ENCODE measurements at regions not wholly inside any gene's neighbourhood (a gene's known extent, or its start where the extent isn't known, plus 50 kb on each side); places are given as distances from the start of the nearest gene placed in this dataset.
"Not testable (repeated sequence)": the region's sequence is repeated elsewhere in the genome, so short reads cannot be mapped to it uniquely, and the experiment has no call there.

DNA sequence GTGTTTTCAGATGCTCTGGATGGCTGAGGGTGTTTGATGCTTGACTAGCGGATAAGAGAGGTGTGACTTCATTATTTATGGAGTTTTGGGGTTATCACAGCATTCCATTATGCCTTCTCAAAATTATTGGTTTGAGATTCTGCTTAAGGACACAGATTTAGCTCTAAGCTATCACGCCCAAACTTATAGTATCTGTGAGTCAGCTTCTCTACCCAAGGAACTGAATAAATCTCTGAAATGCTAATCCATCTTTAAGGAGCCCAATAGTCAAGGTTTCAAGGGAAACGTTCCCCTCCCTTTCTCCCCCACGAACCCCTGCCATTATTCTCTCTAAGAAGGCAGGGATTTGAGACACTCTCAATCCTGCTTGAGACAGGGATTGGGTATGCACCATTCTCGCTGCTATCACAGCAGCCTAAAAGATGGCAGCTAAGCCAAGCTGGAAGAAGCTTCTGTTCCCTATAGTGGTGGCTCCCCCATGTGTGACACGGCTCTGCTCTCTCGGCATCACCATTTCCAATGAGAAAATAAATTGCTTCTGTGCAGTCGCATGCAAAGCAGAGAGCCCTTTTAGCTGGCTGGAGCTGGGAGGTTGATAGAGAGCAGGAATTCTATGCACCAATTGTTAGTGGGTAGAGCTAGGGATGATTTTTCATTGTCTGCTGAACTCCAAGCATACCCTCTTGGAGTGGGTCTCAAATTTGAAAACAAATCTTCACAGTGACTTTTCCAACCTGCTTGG lies 151.1 kb downstream of the IL20RB start:
- in situ Hi-C loops (cut with MboI; ENCODE audit: low pct_unique_long_range_greater_than_20kb, low sequenced_read_pairs) = no loop called here
- no peak for DNase-seq

DNA sequence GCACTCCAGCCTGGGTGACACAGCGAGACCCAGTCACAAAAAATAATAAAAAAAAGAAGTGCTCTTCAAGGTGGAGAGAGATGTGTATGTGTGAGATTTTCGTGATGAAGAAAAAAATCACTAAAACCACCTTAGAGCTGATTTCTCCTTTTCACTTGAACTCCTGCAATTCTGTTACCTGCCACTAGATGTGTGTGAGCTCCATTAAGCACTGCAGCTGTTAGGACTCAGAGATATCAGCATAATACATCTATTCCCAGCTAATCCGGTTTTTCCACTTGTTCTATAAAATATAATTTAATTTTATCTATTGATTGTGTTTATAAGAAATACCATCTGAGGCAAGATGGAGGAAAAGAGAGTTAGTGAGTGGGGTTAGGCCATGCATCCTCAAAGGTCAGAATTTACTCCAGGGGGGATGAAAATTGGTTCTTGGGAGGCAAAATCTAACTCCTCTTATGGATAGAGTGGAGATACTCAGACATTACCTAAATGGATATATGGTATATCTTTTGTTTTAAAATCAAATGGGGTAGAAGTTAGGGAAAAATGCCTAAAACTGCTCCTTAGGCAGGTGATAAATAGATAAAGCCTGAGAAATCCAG lies 152.7 kb downstream of the IL20RB start:
- in situ Hi-C loops (cut with MboI; ENCODE audit: low pct_unique_long_range_greater_than_20kb, low sequenced_read_pairs) = no loop called here
- DNase-seq = peak; percentile 31

- in situ Hi-C loops (cut with MboI; ENCODE audit: low pct_unique_long_range_greater_than_20kb, low sequenced_read_pairs) = no loop called here
These were observed 153.7 kb downstream of the IL20RB start for GRCh38 chr3:137111497-137111896.

DNA sequence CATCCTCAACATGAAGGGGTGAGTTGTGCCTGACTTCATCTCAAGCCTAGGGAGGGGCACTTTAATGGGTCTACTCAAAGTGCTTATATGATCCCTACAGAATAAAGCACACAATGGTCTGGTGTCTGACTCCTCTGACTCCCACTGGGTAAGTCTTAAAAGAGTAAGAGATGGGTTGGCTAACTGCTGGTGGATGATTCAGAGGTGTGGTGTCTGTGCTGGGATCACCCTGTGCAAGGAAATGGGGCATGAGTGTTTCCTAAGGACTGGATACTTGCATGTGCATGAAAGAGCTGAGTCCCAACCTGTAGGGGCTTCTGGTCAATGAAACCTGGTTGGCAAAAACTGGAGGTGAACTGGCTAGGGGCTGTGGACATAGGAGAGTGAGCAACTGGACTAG lies 158.8 kb downstream of the IL20RB start:
- in situ Hi-C loops (cut with MboI; ENCODE audit: low pct_unique_long_range_greater_than_20kb, low sequenced_read_pairs) = no loop called here
- no peak for DNase-seq

More at GRCh38 chr3:137111497-137111896, 153.7 kb downstream of the IL20RB start:
- DNase-seq = no peak

DNA sequence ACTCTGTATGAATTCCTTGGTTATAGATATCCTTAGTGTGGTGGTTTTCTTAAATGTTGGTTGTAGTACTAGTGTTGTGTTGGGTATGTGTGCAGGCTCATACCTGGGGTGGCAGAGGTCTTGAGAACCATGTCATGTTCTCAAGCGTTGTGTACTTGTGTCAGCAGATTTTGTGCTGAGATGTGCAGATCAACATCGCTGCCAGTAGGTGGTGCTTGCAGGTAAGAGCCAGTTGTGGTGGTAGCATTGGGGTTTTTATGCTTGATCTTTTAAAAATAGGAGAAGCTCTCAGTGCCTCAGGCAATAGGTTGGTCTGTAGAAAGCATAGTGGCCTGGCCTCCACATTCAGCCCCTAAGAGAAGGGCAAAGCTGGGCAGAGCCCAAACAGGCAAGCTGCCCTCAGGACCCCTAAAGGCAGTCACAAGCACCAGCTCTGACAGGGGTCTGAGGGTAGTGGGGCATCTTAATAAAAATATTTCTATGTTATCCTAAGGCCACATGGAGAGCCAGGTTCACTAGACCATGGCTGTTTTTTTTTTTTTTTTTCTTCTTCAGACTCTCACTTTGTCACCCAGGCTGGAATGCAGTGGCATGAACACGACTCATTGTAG lies 164.0 kb downstream of the IL20RB start:
- in situ Hi-C loops (cut with MboI; ENCODE audit: low pct_unique_long_range_greater_than_20kb, low sequenced_read_pairs) = no loop called here

DNA sequence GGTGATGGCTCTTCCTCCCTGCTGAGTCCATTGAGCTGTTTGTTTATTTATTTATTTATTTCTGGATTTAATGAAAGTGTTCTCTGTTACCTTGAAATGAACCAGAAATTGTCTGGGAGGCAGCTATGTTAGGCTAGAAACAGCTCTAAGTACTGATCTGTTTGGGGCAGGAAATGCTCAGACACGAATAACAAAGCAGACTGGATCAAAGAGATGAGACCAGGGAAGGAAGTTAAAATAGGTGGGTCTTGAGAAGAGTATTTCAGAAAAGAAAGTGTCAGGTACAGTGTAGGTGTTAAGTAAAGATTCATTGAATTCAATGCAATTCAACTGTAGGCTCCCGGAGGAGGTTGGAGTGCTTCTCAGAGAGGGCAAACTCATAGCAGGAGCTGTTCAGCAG lies 173.3 kb downstream of the IL20RB start:
- DNase-seq = no peak
- in situ Hi-C loops (cut with MboI; ENCODE audit: low pct_unique_long_range_greater_than_20kb, low sequenced_read_pairs) = no loop called here

More for the DNA sequence above, 164.0 kb downstream of the IL20RB start:
- DNase-seq = peak; percentile 51

DNA sequence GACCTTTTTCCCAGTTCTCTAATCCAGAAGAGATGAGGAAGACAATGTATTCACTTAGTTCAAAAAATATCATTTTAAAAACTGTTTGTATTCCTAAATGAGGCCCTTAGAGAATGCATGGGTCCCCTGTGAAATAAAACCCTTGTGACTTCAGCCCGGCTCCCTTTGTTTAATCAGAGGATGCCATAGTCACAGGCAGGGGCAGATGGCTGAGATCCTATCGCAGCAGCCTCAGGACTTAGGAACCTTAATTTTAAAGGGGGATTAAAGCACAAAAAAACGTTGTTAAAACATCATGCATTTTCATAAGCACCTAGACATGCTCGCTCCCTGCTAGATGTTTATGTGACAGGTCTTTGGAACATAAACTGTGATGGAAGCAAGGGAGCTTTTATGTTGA lies 176.6 kb downstream of the IL20RB start:
- in situ Hi-C loops (cut with MboI; ENCODE audit: low pct_unique_long_range_greater_than_20kb, low sequenced_read_pairs) = no loop called here
- DNase-seq = no peak

DNA sequence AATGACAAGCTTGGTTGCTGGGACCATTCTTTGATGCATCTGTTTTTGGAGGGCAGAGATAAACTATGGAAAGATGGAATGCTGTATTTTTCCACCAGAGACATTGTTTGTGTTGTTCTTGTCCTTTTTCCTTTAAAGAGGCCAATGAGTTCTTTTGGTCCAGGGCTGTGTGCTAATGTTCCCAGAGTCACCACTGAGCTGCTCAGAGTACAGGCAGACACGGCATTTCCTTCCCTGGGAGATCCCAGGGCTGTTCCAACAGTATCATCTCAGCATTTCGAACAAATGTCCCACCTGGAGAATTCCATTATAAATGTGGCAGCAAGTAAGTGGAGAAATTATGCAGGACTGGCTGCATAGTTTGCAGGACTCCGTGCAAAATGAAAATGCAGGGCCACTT lies 190.6 kb downstream of the IL20RB start:
- DNase-seq = no peak
- in situ Hi-C loops (cut with MboI; ENCODE audit: low pct_unique_long_range_greater_than_20kb, low sequenced_read_pairs) = no loop called here

DNA sequence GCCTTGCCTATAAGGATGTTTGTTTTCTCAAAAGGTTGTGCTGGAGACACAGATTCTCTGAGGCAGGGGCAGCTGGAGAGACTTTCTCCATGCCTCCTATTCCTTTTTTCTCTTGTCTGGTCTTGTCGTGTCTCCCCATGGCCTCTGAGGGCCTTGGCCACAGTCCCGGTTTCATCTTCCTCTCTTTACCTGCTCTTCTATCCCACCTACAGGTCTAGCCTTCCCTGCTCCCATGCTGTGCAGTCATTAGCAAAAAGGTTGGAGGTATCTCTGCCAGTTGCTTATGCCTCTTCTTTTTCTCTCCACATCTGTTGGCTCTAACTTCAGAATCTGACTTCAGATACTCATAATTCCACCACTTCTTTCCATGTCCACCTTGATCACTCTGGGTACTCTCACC lies 191.1 kb downstream of the IL20RB start:
- in situ Hi-C loops (cut with MboI; ENCODE audit: low pct_unique_long_range_greater_than_20kb, low sequenced_read_pairs) = no loop called here
- no peak for DNase-seq

DNA sequence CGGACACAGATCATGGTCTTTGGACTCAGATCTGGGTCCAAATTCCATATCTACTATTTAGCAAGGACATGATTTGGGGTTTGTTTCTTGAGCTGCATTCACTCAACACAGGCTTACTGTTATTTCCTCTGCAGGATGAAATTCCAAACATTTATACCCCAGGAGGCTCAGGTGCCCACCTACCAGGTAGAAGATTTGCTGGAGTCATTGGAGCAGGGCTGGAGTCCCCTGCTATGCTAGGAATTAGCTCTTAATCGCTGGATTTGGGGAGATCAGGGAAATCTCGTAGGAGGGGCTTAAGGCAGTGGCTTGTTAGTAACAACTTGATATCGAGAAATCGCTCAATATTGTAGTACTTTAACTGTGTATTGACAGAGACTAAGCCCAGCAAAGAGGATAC lies 193.0 kb downstream of the IL20RB start:
- in situ Hi-C loops (cut with MboI; ENCODE audit: low pct_unique_long_range_greater_than_20kb, low sequenced_read_pairs) = no loop called here
- DNase-seq = no peak

GRCh38 chr3:137153046-137153445 lies 195.3 kb downstream of the IL20RB start:
- DNase-seq; in situ Hi-C loops (cut with MboI; ENCODE audit: low pct_unique_long_range_greater_than_20kb, low sequenced_read_pairs): not testable (repeated sequence)

DNA sequence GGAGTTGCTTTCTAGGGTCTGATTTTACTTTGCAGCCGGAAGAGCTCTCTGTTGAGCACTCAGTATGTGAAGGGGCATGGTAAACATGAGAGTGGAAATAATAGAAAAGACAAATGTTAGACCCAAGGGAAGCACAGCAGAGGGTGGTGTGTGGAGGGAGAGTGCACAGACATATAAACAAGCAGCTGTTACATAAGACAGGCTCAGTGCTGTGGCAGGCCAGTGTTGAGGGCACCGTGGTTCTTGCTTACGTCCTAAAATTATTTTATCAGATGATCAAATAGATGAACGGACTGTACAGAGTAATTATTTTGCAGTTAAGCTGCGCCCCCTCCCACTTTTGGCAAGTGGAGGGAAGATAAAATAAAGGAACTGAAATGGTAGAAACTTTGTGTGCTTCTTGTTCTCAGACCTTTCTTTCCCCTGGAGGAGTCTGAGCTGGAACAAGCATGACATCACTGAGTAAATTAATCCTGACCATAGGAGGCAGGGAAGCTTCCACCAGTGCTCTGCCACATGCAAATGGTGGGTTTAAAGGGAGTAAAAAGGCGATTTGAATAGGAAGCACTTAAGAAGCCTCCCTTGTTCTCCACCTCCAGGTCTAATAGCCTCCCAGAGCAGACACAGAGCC lies 205.6 kb downstream of the IL20RB start:
- in situ Hi-C loops (cut with MboI; ENCODE audit: low pct_unique_long_range_greater_than_20kb, low sequenced_read_pairs) = no loop called here
- DNase-seq = no peak

DNA sequence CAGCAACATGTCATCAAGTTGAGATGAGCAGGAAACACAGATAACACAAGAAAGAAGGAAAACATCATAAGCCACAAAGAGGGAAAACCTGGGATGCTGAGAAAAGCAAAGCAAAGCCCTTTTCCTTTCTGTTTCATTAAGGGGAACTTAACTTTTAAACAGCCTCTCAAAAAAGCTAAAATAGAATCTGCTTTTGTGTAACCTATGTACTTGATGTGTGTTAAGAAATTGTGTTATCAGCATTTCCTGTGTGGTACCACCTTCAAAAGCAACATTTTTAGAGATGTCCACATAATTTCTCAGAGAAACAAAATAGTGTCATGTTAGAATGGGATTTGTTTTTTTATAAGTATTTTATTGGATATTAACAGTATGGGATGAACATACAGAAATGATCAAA lies 206.2 kb downstream of the IL20RB start:
- in situ Hi-C loops (cut with MboI; ENCODE audit: low pct_unique_long_range_greater_than_20kb, low sequenced_read_pairs) = no loop called here
- DNase-seq = no peak

- in situ Hi-C loops (cut with MboI; ENCODE audit: low pct_unique_long_range_greater_than_20kb, low sequenced_read_pairs) = no loop called here
- no peak for DNase-seq
These were observed 207.5 kb downstream of the IL20RB start for GRCh38 chr3:137165117-137165806.

- no peak for DNase-seq
- in situ Hi-C loops (cut with MboI; ENCODE audit: low pct_unique_long_range_greater_than_20kb, low sequenced_read_pairs) = no loop called here
These were observed 214.2 kb downstream of the IL20RB start for GRCh38 chr3:137171834-137172603.

GRCh38 chr3:137172728-137173127 lies 214.9 kb downstream of the IL20RB start:
- in situ Hi-C loops (cut with MboI; ENCODE audit: low pct_unique_long_range_greater_than_20kb, low sequenced_read_pairs) = no loop called here
- DNase-seq = no peak

- in situ Hi-C loops (cut with MboI; ENCODE audit: low pct_unique_long_range_greater_than_20kb, low sequenced_read_pairs) = no loop called here
- no peak for DNase-seq
These were observed 216.7 kb downstream of the IL20RB start for GRCh38 chr3:137174514-137174913.

DNA sequence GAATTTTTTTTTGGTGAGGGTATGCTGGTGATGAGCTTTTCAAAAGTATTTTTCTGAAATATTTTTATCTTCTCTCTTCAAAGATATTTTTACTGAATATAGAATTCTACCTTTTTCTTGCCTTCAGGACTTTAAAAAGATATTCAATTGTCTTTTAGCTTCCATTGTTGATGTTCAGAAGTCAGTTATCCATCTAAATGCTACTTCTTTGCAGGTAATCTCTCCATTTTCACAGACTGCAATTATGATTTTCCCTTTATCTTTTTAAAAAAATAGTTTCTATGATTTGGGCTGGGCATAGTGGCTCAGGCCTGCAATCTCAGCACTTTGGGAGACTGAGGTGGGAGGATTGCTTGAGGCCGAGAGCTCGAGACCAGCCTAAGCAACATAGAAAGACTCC lies 222.4 kb downstream of the IL20RB start:
- no peak for DNase-seq
- in situ Hi-C loops (cut with MboI; ENCODE audit: low pct_unique_long_range_greater_than_20kb, low sequenced_read_pairs) = no loop called here
